Type B pancreatic cell (in vitro differentiated cells): ENCODE measurements at regions not wholly inside any gene's neighbourhood (a gene's known extent, or its start where the extent isn't known, plus 50 kb on each side); places are given as distances from the start of the nearest gene placed in this dataset.

ENCODE experiments used
- DNase-seq: peaks from one replicate; pipeline ENCODE4 v3.0.0; 2021; ENCODE audit warnings: mixed read lengths; ENCODE audit not compliant: unreplicated experiment; ENCODE audit errors: extremely low spot score
- H3K27ac Mint-ChIP-seq: 2 replicates; pipeline ENCODE4 v1.8.0; 2021; ENCODE audit warnings: mild to moderate bottlenecking, mixed read lengths
- H3K27me3 Mint-ChIP-seq: 2 replicates; pipeline ENCODE4 v1.8.0; 2021; ENCODE audit warnings: mixed read lengths
- H3K36me3 Mint-ChIP-seq: 2 replicates; pipeline ENCODE4 v1.8.0; 2021; ENCODE audit warnings: mixed read lengths
- H3K4me1 Mint-ChIP-seq: one replicate; pipeline ENCODE4 v1.8.0; 2021; ENCODE audit warnings: mixed read lengths; ENCODE audit not compliant: unreplicated experiment
- H3K4me3 Mint-ChIP-seq: 2 replicates; pipeline ENCODE4 v1.8.0; 2021; ENCODE audit warnings: mild to moderate bottlenecking, mixed read lengths
- H3K9me3 Mint-ChIP-seq: 2 replicates; pipeline ENCODE4 v1.8.0; 2021; ENCODE audit warnings: mixed read lengths
- CTCF ChIP-seq: fragments of 200-600 bp; sonication (generic); conservative IDR thresholded peaks from 2 replicates; pipeline ENCODE4 v1.5.0; 2021; ENCODE audit warnings: antibody characterized with exemption, mild to moderate bottlenecking

- Mint-ChIP-seq H3K4me3 (no peak overlapping the region), H3K36me3 (peaks cover 6% of the 10 kb centered on the region), H3K9me3 (no peaks in the 10 kb centered on the region), H3K27ac (no peak overlapping the region), H3K4me1 (no peaks in the 10 kb centered on the region), H3K27me3 (no peaks in the 10 kb centered on the region)
- no peak for DNase-seq
- no peak for TF ChIP-seq CTCF
Observed at GRCh38 chrX:51824061-51824460, 69.4 kb upstream of the MAGED1 start.

GRCh38 chrX:51825436-51825835 is 68.0 kb upstream of the MAGED1 start:
- Mint-ChIP-seq H3K4me3 (no peak overlapping the region), H3K4me1 (no peaks in the 10 kb centered on the region), H3K9me3 (no peaks in the 10 kb centered on the region), H3K27me3 (no peaks in the 10 kb centered on the region), H3K27ac (no peak overlapping the region), H3K36me3 (peaks cover 6% of the 10 kb centered on the region)
- DNase-seq = no peak
- TF ChIP-seq CTCF = no peak

GRCh38 chrX:51834076-51834475 is 59.3 kb upstream of the MAGED1 start:
- no peak overlapping the region for H3K4me3 Mint-ChIP-seq
- no peaks in the 10 kb centered on the region for H3K9me3 Mint-ChIP-seq
- no peak for DNase-seq
- H3K36me3 Mint-ChIP-seq = peaks cover 17% of the 10 kb centered on the region
- H3K27ac Mint-ChIP-seq = no peak overlapping the region
- no peak for TF ChIP-seq CTCF
- H3K4me1 Mint-ChIP-seq = peaks cover 5% of the 10 kb centered on the region
- no peaks in the 10 kb centered on the region for H3K27me3 Mint-ChIP-seq

GRCh38 chrX:51836823-51837222 is 56.6 kb upstream of the MAGED1 start:
- H3K36me3 Mint-ChIP-seq = peaks cover 17% of the 10 kb centered on the region
- H3K9me3 Mint-ChIP-seq = no peaks in the 10 kb centered on the region
- TF ChIP-seq CTCF = no peak
- H3K4me1 Mint-ChIP-seq = peaks cover 5% of the 10 kb centered on the region
- H3K27ac Mint-ChIP-seq = no peak overlapping the region
- no peak overlapping the region for H3K4me3 Mint-ChIP-seq
- H3K27me3 Mint-ChIP-seq = no peaks in the 10 kb centered on the region
- DNase-seq = no peak

- TF ChIP-seq CTCF = no peak
- Mint-ChIP-seq H3K9me3 (no peaks in the 10 kb centered on the region), H3K27me3 (no peaks in the 10 kb centered on the region), H3K27ac (no peak overlapping the region), H3K4me1 (peaks cover 5% of the 10 kb centered on the region), H3K4me3 (no peak overlapping the region), H3K36me3 (peaks cover 14% of the 10 kb centered on the region)
- DNase-seq = no peak
Observed at GRCh38 chrX:51837451-51837850, 56.0 kb upstream of the MAGED1 start.

- no peak for DNase-seq
- Mint-ChIP-seq H3K27ac (no peak overlapping the region), H3K4me3 (no peak overlapping the region), H3K4me1 (peaks cover 5% of the 10 kb centered on the region), H3K36me3 (peaks cover 12% of the 10 kb centered on the region), H3K27me3 (no peaks in the 10 kb centered on the region), H3K9me3 (no peaks in the 10 kb centered on the region)
- no peak for TF ChIP-seq CTCF
Observed at GRCh38 chrX:51837921-51838320, 55.5 kb upstream of the MAGED1 start.
